K562 (cell line): ENCODE measurements at regions not wholly inside any gene's neighbourhood (a gene's known extent, or its start where the extent isn't known, plus 50 kb on each side); places are given as distances from the start of the nearest gene placed in this dataset.

Source experiments
- ATAC-seq: fragments of 200-7000 bp; cut with Tn5 transposase; 3 replicates; pipeline ENCODE4 v1.9.1; 2020; ENCODE audit warnings: moderate library complexity
- BruUV-seq: library from RNA; stranded (reverse); fragments of 400-500 nt; replicated peaks from 2 replicates; lab custom pipeline; 2021; lab: Mats Ljungman, UMichigan
- CTCF ChIA-PET: fragments of 300-600 bp; formaldehyde crosslinking; extraction: SDS; loops from one replicate; lab custom pipeline; 2021; ENCODE audit warnings: low intra/inter-chr PET ratio; lab: Yijun Ruan, JAX
- POLR2A ChIA-PET: fragments of 300-600, 350-650 bp; sonication (Branson Sonifier 250); formaldehyde crosslinking; extraction: SDS; loops from one replicate; lab custom pipeline; 2021; ENCODE audit warnings: antibody characterized with exemption, inconsistent platforms; lab: Yijun Ruan, JAX
- DNase-seq, 4 experiments: peaks; one replicate each; pipeline versions ENCODE4 v3.0.0 to v3.0.0-alpha.2; 2011 to 2018; ENCODE audit warnings: low spot score in 3 of 4, mixed read lengths in 3 of 4; ENCODE audit errors: extremely low read depth in 1 of 4
- FAIRE-seq: peaks from 2 replicates; lab custom pipeline; 2011; peaks lifted over from hg19 to GRCh38; lab: Jason Lieb, UNC
- H2AFZ ChIP-seq: 2 replicates; pipeline ENCODE4 v1.6.0; 2011; ENCODE audit warnings: low read depth, low read length, control low read depth, inconsistent platforms
- H3K27ac ChIP-seq: fragments of 200-600 bp; 3 replicates; pipeline ENCODE4 v1.8.0; 2011; ENCODE audit warnings: low read depth, mild to moderate bottlenecking, control low read depth, inconsistent platforms, low read length, moderate library complexity, mixed read lengths; ENCODE audit errors: extremely low read depth
- H3K27me3 ChIP-seq, 2 experiments: fragments of 300-600 bp in 1 of 2; 2 replicates in 1 of 2; 3 replicates in 1 of 2; pipeline versions ENCODE4 v1.6.0 to v1.8.0; 2011; ENCODE audit warnings: inconsistent platforms in 2 of 2, low read length in 2 of 2, mild to moderate bottlenecking in 1 of 2, mixed read lengths in 1 of 2, moderate library complexity in 1 of 2; ENCODE audit not compliant: control insufficient read depth in 2 of 2, insufficient read depth in 2 of 2
- H3K36me3 ChIP-seq: fragments of 300-600 bp; 3 replicates; pipeline ENCODE4 v1.8.0; 2011; ENCODE audit warnings: mild to moderate bottlenecking, low read length, inconsistent platforms; ENCODE audit not compliant: control insufficient read depth, insufficient read depth
- H3K4me1 ChIP-seq, 2 experiments: fragments of 200-600 bp in 1 of 2; replicated peaks in 1 of 2; 2 replicates in 1 of 2; 3 replicates in 1 of 2; pipeline versions ENCODE4 v1.5.1 to v1.8.0; 2011; ENCODE audit warnings: inconsistent platforms in 2 of 2, low read length in 2 of 2, mild to moderate bottlenecking in 1 of 2, mixed read lengths in 1 of 2, moderate library complexity in 1 of 2; ENCODE audit not compliant: control insufficient read depth in 2 of 2, insufficient read depth in 2 of 2
- H3K4me2 ChIP-seq: 2 replicates; pipeline ENCODE4 v1.6.1; 2011; ENCODE audit warnings: low read length, control low read depth, inconsistent platforms, mixed read lengths; ENCODE audit not compliant: insufficient read depth
- H3K4me3 ChIP-seq: fragments of 200-600 bp; sonication (generic), shearing (Covaris generic); 2 replicates; pipeline ENCODE4 v1.5.1; 2016; ENCODE audit warnings: control low read depth, inconsistent platforms
- H3K79me2 ChIP-seq: fragments of 200-600 bp; 3 replicates; pipeline ENCODE4 v1.8.0; 2011; ENCODE audit warnings: low read length, inconsistent platforms; ENCODE audit not compliant: control insufficient read depth, insufficient read depth
- H3K9ac ChIP-seq, 2 experiments: 2 replicates each; pipeline versions ENCODE4 v1.6.0 to v1.6.1; 2011; ENCODE audit warnings: low read depth in 2 of 2, low read length in 2 of 2, control low read depth in 1 of 2, inconsistent platforms in 1 of 2, mild to moderate bottlenecking in 1 of 2, mixed read lengths in 1 of 2; ENCODE audit not compliant: insufficient read depth in 1 of 2
- H3K9me1 ChIP-seq: one replicate; pipeline ENCODE4 v1.6.0; 2011; ENCODE audit warnings: inconsistent platforms, mild to moderate bottlenecking, low read length, moderate library complexity; ENCODE audit not compliant: control insufficient read depth, insufficient read depth
- H3K9me3 ChIP-seq: replicated peaks from 2 replicates; pipeline ENCODE4 v1.5.1; 2011; ENCODE audit warnings: low read depth, low read length, inconsistent platforms; ENCODE audit not compliant: control insufficient read depth, insufficient read depth
- H4K20me1 ChIP-seq: replicated peaks from 2 replicates; pipeline ENCODE4 v1.6.1; 2011; ENCODE audit warnings: low read length, inconsistent platforms, mixed read lengths; ENCODE audit not compliant: control insufficient read depth, insufficient read depth
- CGGBP1 ChIP-seq: fragments of 250-450 bp; sonication (Bioruptor Pico); IDR thresholded peaks from 2 replicates; pipeline ENCODE4 v1.9.0; 2021; ENCODE audit warnings: mild to moderate bottlenecking
- CREB5 ChIP-seq: fragments of 250-450 bp; sonication (Bioruptor Pico); IDR thresholded peaks from 2 replicates; pipeline ENCODE4 v1.5.0; 2020; ENCODE audit warnings: mild to moderate bottlenecking
- GTF2F1 ChIP-seq: IDR thresholded peaks from 2 replicates; pipeline ENCODE4 v1.6.1; 2011; ENCODE audit warnings: low read depth, low read length, improper control_type of control experiment
- HCFC1 ChIP-seq: IDR thresholded peaks from 2 replicates; pipeline ENCODE4 v1.6.1; 2012; ENCODE audit warnings: low read depth, low read length, improper control_type of control experiment
- KLF13 ChIP-seq: fragments of 450-650 bp; IDR thresholded peaks from 2 replicates; pipeline ENCODE4 v1.6.1; 2016; ENCODE audit warnings: missing genetic modification characterization, low read depth, mild to moderate bottlenecking, missing compliant biosample characterization, moderate library complexity, borderline replicate concordance
- MCM7 ChIP-seq, 2 experiments: fragments of 450-650 bp; IDR thresholded peaks; 2 replicates each; pipeline ENCODE4 v1.6.1; 2016 to 2018
- NONO ChIP-seq, 2 experiments: fragments of 200-400 bp in 1 of 2; fragments of 450-650 bp in 1 of 2; formaldehyde crosslinking in 1 of 2; IDR thresholded peaks; 2 replicates each; pipeline ENCODE4 v1.6.1; 2017; ENCODE audit warnings: low read depth in 2 of 2, mild to moderate bottlenecking in 2 of 2, moderate library complexity in 2 of 2, low read length in 1 of 2
- PHF21A ChIP-seq: fragments of 450-650 bp; IDR thresholded peaks from 2 replicates; pipeline ENCODE4 v1.6.1; 2017; ENCODE audit warnings: low read depth, borderline replicate concordance
- PHF8 ChIP-seq: fragments of 200-600 bp; sonication (generic); IDR thresholded peaks from 2 replicates; pipeline ENCODE4 v1.6.1; 2012; ENCODE audit warnings: mixed run types, mild to moderate bottlenecking, inconsistent platforms, low read length, moderate library complexity, borderline replicate concordance
- ZNF184 ChIP-seq: sonication (generic); formaldehyde crosslinking; IDR thresholded peaks from 2 replicates; pipeline ENCODE4 v1.5.0; 2020; ENCODE audit warnings: missing genetic modification reagents
- ZNF277 ChIP-seq: fragments of 250-450 bp; sonication (Bioruptor Pico); IDR thresholded peaks from 2 replicates; pipeline ENCODE4 v1.8.0; 2022; ENCODE audit warnings: inconsistent platforms, mild to moderate bottlenecking, moderate library complexity, borderline replicate concordance
- ZNF583 ChIP-seq: fragments of 250-450 bp; sonication (Bioruptor Pico); IDR thresholded peaks from 2 replicates; pipeline ENCODE4 v1.4.0; 2020
- ZNF77 ChIP-seq: fragments of 250-450 bp; sonication (Bioruptor Pico); IDR thresholded peaks from 2 replicates; pipeline ENCODE4 v1.5.0; 2020
- ZNF830 ChIP-seq: fragments of 250-450 bp; sonication (Bioruptor Pico); IDR thresholded peaks from 2 replicates; pipeline ENCODE4 v1.5.0; 2021; ENCODE audit warnings: mild to moderate bottlenecking
- in situ Hi-C: fragments of 300-500 bp; cut with MboI; formaldehyde crosslinking; loops from 4 replicates; pipeline ENCODE4 v1.15.0; 2018; ENCODE audit warnings: inconsistent platforms, mixed read lengths
- intact Hi-C: fragments of 100-400 bp; cut with micrococcal nuclease; formaldehyde crosslinking; loops from 2 replicates; pipeline ENCODE4 v1.14.2; 2022
- TF ChIP-seq, protein P1 (sequence below), 2 experiments: IDR thresholded peaks; 2 replicates each; pipeline ENCODE4 v1.6.1; 2011; ENCODE audit warnings: borderline replicate concordance in 1 of 2, control low read depth in 1 of 2, low read depth in 1 of 2, low read length in 1 of 2, mild to moderate bottlenecking in 1 of 2, mixed read lengths in 1 of 2, moderate library complexity in 1 of 2; ENCODE audit not compliant: insufficient read depth in 1 of 2, insufficient read length in 1 of 2, poor library complexity in 1 of 2, severe bottlenecking in 1 of 2; ENCODE audit errors: extremely low read depth in 1 of 2
- TF ChIP-seq, protein P2 (sequence below): sonication (generic); formaldehyde crosslinking; IDR thresholded peaks from 2 replicates; pipeline ENCODE4 v1.8.0; 2022; ENCODE audit warnings: missing genetic modification reagents, mild to moderate bottlenecking, moderate library complexity, borderline replicate concordance
- TF ChIP-seq, protein P3 (sequence below): fragments of 200-400 bp; formaldehyde crosslinking; IDR thresholded peaks from 2 replicates; pipeline ENCODE4 v1.6.1; 2017; ENCODE audit warnings: mild to moderate bottlenecking, low read depth, low read length, moderate library complexity

GRCh38 chr12:84604551-84604950 lies 308.0 kb downstream of the SLC6A15 start:
- in situ Hi-C loops = no loop called here
- ATAC-seq = no peak
- no peak for TF ChIP-seq MCM7 (IDR thresholded peaks at IDR 0.05)
- no peak for TF ChIP-seq ZNF830 (CRISPR knock-in tag)
- TF ChIP-seq PHF8 = no peak
- TF ChIP-seq KLF13 (tag) = no peak
- TF ChIP-seq, protein P1, sequence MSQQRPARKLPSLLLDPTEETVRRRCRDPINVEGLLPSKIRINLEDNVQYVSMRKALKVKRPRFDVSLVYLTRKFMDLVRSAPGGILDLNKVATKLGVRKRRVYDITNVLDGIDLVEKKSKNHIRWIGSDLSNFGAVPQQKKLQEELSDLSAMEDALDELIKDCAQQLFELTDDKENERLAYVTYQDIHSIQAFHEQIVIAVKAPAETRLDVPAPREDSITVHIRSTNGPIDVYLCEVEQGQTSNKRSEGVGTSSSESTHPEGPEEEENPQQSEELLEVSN (IDR thresholded peaks at IDR 0.05; ENCODE audit: borderline replicate concordance in 1 of 2, extremely low read depth in 1 of 2, insufficient read depth in 1 of 2, insufficient read length in 1 of 2, low read depth in 1 of 2, low read length in 1 of 2, poor library complexity in 1 of 2, severe bottlenecking in 1 of 2) = no peak
- no peak for TF ChIP-seq NONO (IDR thresholded peaks at IDR 0.05; ENCODE audit: low read depth in 2 of 2, low read length in 1 of 2)
- TF ChIP-seq ZNF583 (CRISPR knock-in tag) = no peak
- TF ChIP-seq, protein P2, sequence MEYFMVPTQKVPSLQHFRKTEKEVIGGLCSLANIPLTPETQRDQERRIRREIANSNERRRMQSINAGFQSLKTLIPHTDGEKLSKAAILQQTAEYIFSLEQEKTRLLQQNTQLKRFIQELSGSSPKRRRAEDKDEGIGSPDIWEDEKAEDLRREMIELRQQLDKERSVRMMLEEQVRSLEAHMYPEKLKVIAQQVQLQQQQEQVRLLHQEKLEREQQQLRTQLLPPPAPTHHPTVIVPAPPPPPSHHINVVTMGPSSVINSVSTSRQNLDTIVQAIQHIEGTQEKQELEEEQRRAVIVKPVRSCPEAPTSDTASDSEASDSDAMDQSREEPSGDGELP (CRISPR knock-in tag) = no peak
- TF ChIP-seq, protein P3, sequence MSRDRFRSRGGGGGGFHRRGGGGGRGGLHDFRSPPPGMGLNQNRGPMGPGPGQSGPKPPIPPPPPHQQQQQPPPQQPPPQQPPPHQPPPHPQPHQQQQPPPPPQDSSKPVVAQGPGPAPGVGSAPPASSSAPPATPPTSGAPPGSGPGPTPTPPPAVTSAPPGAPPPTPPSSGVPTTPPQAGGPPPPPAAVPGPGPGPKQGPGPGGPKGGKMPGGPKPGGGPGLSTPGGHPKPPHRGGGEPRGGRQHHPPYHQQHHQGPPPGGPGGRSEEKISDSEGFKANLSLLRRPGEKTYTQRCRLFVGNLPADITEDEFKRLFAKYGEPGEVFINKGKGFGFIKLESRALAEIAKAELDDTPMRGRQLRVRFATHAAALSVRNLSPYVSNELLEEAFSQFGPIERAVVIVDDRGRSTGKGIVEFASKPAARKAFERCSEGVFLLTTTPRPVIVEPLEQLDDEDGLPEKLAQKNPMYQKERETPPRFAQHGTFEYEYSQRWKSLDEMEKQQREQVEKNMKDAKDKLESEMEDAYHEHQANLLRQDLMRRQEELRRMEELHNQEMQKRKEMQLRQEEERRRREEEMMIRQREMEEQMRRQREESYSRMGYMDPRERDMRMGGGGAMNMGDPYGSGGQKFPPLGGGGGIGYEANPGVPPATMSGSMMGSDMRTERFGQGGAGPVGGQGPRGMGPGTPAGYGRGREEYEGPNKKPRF = no peak
- TF ChIP-seq CREB5 (CRISPR knock-in tag) = no peak
- no peak for TF ChIP-seq HCFC1
- no peak for TF ChIP-seq ZNF184
- TF ChIP-seq PHF21A = no peak
- TF ChIP-seq GTF2F1 = no peak
- TF ChIP-seq ZNF277 = no peak
- TF ChIP-seq CGGBP1 (CRISPR knock-in tag) = no peak
- TF ChIP-seq ZNF77 (CRISPR knock-in tag) = no peak

More at GRCh38 chr12:84604551-84604950, 308.0 kb downstream of the SLC6A15 start:
- Histone ChIP-seq H3K27ac (no peak overlapping the region), H3K4me1 (no peaks in the 10 kb centered on the region), H3K79me2 (no peaks in the 10 kb centered on the region), H3K4me3 (no peak overlapping the region), H3K27me3 (no peaks in the 10 kb centered on the region), H3K36me3 (no peaks in the 10 kb centered on the region), H4K20me1 (no peaks in the 10 kb centered on the region), H3K9me3 (peaks cover 2% of the 10 kb centered on the region; the same call in 1 of the 2 replicates), H3K9ac (no peak overlapping the region), H3K4me2 (no peak overlapping the region), H2AFZ (no peak overlapping the region), H3K9me1 (no peaks in the 10 kb centered on the region)
- DNase-seq (no peak), FAIRE-seq (no peak)
- CTCF ChIA-PET = no interaction called here
- POLR2A ChIA-PET = no interaction called here
- intact Hi-C loops = no loop called here
- BruUV-seq = no TSS peak
